Tibial nerve (tissue), 4 donors: ENCODE measurements at regions not wholly inside any gene's neighbourhood (a gene's known extent, or its start where the extent isn't known, plus 50 kb on each side); places are given as distances from the start of the nearest gene placed in this dataset.

Source experiments
- DNase-seq, 2 donors: peaks; one replicate each; pipeline ENCODE4 v3.0.0-alpha.2; 2019; ENCODE audit warnings: low spot score in 2 of 2
- H3K27ac ChIP-seq, 4 donors: fragments of 200-600 bp; sonication (generic) in 3 of 4; one replicate each; pipeline ENCODE4 v1.5.1; 2017 to 2019; ENCODE audit warnings: mild to moderate bottlenecking in 1 of 4
- H3K27me3 ChIP-seq, 2 donors: fragments of 200-600 bp; sonication (generic) in 1 of 2; one replicate each; pipeline versions ENCODE4 v1.5.1 to v1.6.0; 2017 to 2019
- H3K36me3 ChIP-seq, 3 donors: fragments of 200-600 bp; sonication (generic); one replicate each; pipeline ENCODE4 v1.5.1; 2018 to 2019
- H3K4me1 ChIP-seq, 4 donors: fragments of 200-600 bp; sonication (generic) in 3 of 4; one replicate each; pipeline ENCODE4 v1.5.1; 2017 to 2019
- H3K4me3 ChIP-seq, 4 donors: fragments of 200-600 bp; sonication (generic) in 3 of 4; one replicate each; pipeline ENCODE4 v1.5.1; 2017 to 2019; ENCODE audit warnings: mild to moderate bottlenecking in 1 of 4, moderate library complexity in 1 of 4
- H3K9me3 ChIP-seq, 4 donors: fragments of 200-600 bp; sonication (generic) in 3 of 4; one replicate each; pipeline ENCODE4 v1.5.1; 2017 to 2019
- CTCF ChIP-seq, 5 experiments: fragments of 200-600 bp in 3 of 5; fragments of 450-650 bp in 2 of 5; sonication (generic) in 3 of 5; IDR thresholded peaks; one replicate each; pipeline ENCODE4 v1.5.1; 2016 to 2019; ENCODE audit warnings: antibody characterized with exemption in 5 of 5, mild to moderate bottlenecking in 3 of 5, moderate library complexity in 2 of 5
- EP300 ChIP-seq, 2 donors: sonication (generic); formaldehyde crosslinking; IDR thresholded peaks; one replicate each; pipeline ENCODE4 v1.6.1; 2017; ENCODE audit warnings: antibody characterized with exemption in 2 of 2, mild to moderate bottlenecking in 1 of 2
- POLR2A ChIP-seq, 2 donors: fragments of 450-650 bp; IDR thresholded peaks; one replicate each; pipeline ENCODE4 v1.6.1; 2017; ENCODE audit warnings: antibody characterized with exemption in 2 of 2, mild to moderate bottlenecking in 2 of 2, moderate library complexity in 2 of 2
- WGBS, 2 donors: methylation state at CpG; one replicate each; pipeline ENCODE4 v1.1.5; 2018; 5-methylcytosine and 5-hydroxymethylcytosine counted together

DNA sequence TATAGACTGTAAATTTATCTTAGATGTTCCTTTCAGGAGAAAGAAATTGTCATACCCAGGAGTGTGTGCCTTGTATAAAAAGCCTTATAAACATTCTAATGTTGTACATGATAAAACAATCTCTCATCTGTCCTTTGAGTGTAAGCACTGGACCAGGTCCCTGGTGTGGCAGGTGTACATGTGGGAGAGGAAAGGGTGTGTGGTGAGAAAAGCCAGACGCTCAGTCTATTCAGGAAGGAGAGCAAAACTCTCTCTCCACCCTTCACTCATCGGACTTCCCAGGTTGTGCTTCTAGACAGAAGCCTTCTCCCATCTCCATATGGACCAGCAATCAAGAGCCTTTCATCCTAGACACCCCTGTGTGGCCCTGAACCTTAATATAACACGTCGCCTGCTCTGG lies 154.2 kb downstream of the ESM1 start:
- Histone ChIP-seq H3K9me3 (no peaks in the 10 kb centered on the region), H3K4me3 (no peak overlapping the region), H3K27ac (no peak overlapping the region), H3K27me3 (no peaks in the 10 kb centered on the region), H3K36me3 (no peaks in the 10 kb centered on the region), H3K4me1 (no peaks in the 10 kb centered on the region)
- WGBS, 2 donors, result 84 to 95% methylated on average over 4 of the region's 4 CpGs
- DNase-seq, result no peak
- no peak for TF ChIP-seq CTCF (IDR thresholded peaks at IDR 0.05)
- no peak for TF ChIP-seq POLR2A (IDR thresholded peaks at IDR 0.05)
- no peak for TF ChIP-seq EP300 (IDR thresholded peaks at IDR 0.05)

DNA sequence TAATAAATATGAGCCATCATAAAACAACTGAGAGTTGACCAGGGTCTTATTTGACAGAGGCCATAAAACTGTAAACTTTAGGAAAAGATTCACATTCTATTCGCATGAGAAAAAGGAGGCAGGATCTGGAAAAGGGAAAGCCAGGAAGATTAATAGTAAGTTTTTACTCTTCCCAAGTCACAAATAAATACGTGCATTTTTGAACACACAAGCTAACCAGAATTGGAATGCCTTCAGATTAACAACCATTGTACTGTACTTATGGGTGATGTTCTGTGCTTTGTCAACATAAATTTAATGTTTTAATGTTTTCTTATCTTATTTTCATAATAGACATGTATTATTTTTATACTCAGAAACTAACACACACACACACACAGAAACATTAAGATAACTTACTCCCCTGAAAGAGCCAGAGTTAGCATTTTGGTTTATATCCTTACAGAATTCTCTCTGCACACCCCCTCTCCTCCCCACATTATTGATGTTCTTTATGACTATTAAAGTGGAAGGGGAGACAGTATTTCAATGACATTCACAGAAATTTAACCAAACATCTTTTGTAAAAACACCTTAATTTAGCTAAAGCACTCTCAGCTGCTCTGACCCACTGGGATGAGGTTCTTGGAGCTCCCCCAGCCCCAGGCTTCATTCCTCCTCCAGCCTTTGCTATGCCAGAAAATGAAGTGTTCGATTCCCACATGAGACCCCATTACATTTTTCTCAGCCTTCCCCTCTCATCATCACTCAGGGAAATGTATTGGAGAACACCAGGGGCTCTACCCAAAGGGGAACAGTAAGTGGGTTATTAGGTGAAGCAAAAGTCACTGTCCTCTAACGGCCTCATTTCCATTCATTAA lies 155.5 kb downstream of the ESM1 start:
- DNase-seq, result no peak
- Histone ChIP-seq H3K27ac (no peak overlapping the region), H3K9me3 (no peaks in the 10 kb centered on the region), H3K27me3 (no peaks in the 10 kb centered on the region), H3K36me3 (no peaks in the 10 kb centered on the region), H3K4me1 (no peaks in the 10 kb centered on the region), H3K4me3 (no peak overlapping the region)
- 59 to 64% methylated on average over 4 of the region's 4 CpGs for WGBS, 2 donors
- no peak for TF ChIP-seq EP300 (IDR thresholded peaks at IDR 0.05)

DNA sequence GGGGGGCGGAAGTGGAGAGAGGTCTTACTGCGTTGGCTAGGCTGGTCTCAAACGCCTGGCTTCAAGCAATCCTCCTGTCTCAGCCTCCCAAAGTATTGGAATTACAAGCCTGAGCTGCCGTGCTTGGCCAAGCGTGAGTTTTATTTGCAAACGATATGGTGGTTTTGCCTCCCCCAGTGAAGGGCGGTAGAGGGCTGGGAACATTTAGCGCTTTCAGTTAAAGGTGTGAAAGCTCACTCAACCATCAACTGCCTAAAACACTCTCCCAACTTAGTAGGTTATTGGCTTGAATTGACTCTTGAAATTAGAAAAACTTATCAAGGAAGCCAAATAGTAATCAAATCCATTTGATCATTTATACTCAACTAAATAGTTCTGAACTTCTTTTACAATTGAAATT lies 156.3 kb downstream of the ESM1 start:
- Histone ChIP-seq H3K9me3 (no peaks in the 10 kb centered on the region), H3K27ac (no peak overlapping the region), H3K4me1 (no peaks in the 10 kb centered on the region), H3K27me3 (no peaks in the 10 kb centered on the region), H3K4me3 (no peak overlapping the region), H3K36me3 (no peaks in the 10 kb centered on the region)
- 92% methylated on average over 8 of the region's 8 CpGs for WGBS, 2 donors
- DNase-seq, result no peak
- TF ChIP-seq POLR2A (IDR thresholded peaks at IDR 0.05) (no peak), EP300 (IDR thresholded peaks at IDR 0.05) (no peak), CTCF (IDR thresholded peaks at IDR 0.05) (no peak)

DNA sequence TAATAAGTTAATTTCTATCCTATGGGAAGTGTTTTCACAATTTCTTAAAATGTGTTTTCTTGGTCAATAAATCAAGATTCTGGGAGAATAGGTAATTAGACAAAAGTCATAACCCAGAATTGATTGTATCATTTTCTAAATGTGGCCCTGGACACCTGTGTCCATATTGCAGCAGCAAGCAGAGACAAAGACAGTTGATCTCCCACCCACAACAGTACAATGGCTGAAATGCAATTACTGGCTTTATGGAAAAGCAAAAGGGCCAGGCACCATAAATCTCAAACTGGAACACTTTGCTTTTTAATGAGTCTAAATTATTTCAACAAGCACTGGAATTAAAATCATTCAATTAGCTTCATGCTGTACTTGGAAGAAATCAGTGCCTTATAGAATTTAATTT lies 157.2 kb downstream of the ESM1 start:
- no peaks in the 10 kb centered on the region for H3K27me3 ChIP-seq
- no peak for TF ChIP-seq CTCF (IDR thresholded peaks at IDR 0.05)
- TF ChIP-seq POLR2A (IDR thresholded peaks at IDR 0.05), result no peak
- TF ChIP-seq EP300 (IDR thresholded peaks at IDR 0.05), result no peak
- no peak for DNase-seq
- no peak overlapping the region for H3K4me3 ChIP-seq
- H3K36me3 ChIP-seq, result no peaks in the 10 kb centered on the region
- no peaks in the 10 kb centered on the region for H3K9me3 ChIP-seq
- no peak overlapping the region for H3K27ac ChIP-seq
- H3K4me1 ChIP-seq, result no peaks in the 10 kb centered on the region

DNA sequence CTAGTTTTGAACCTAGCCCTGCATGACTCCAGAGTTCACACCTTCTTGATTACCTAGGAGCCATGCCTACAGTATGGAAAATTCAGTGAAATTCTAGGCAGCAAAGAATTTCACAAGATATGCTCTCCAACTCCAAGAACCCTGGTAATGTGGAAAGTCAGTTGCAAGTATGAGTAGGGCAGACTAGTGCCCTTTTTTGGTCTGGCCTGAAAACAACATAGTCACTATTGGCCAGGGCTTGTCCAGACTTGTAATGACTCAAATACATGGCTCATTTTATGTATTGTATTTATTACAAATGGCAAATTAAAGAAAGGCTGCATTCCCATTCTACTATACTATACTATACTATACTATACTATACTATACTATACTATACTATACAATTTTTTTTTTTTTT lies 160.4 kb downstream of the ESM1 start:
- H3K27ac ChIP-seq, result no peak overlapping the region
- H3K9me3 ChIP-seq, result no peaks in the 10 kb centered on the region
- no peak for TF ChIP-seq EP300 (IDR thresholded peaks at IDR 0.05)
- no peak for TF ChIP-seq CTCF (IDR thresholded peaks at IDR 0.05)
- H3K4me1 ChIP-seq, result no peaks in the 10 kb centered on the region
- H3K36me3 ChIP-seq, result no peaks in the 10 kb centered on the region
- H3K27me3 ChIP-seq, result no peaks in the 10 kb centered on the region
- DNase-seq, result no peak
- no peak overlapping the region for H3K4me3 ChIP-seq

GRCh38 chr5:54823006-54823405 lies 162.4 kb downstream of the ESM1 start:
- DNase-seq, result no peak
- H3K4me3 ChIP-seq, result no peak overlapping the region

More at GRCh38 chr5:54823006-54823405, 162.4 kb downstream of the ESM1 start:
- TF ChIP-seq EP300 (IDR thresholded peaks at IDR 0.05) (no peak), POLR2A (IDR thresholded peaks at IDR 0.05) (no peak), CTCF (IDR thresholded peaks at IDR 0.05) (no peak)
- H3K27ac ChIP-seq, result no peak overlapping the region
- H3K9me3 ChIP-seq, result no peaks in the 10 kb centered on the region
- no peaks in the 10 kb centered on the region for H3K4me1 ChIP-seq
- H3K36me3 ChIP-seq, result no peaks in the 10 kb centered on the region
- no peaks in the 10 kb centered on the region for H3K27me3 ChIP-seq
